ENCODE measurements at regions not wholly inside any gene's neighbourhood (a gene's known extent, or its start where the extent isn't known, plus 50 kb on each side); places are given as distances from the start of the nearest gene placed in this dataset.
"Not testable (repeated sequence)": the region's sequence is repeated elsewhere in the genome, so short reads cannot be mapped to it uniquely, and the experiment has no call there.

GRCh38 chr15:45866616-45867015 is 231.8 kb downstream of the SQOR start:
- no peak for DNase-seq

- DNase-seq: no peak
These were observed 232.5 kb downstream of the SQOR start for GRCh38 chr15:45867281-45867680.

GRCh38 chr15:45868109-45868691 is 233.4 kb downstream of the SQOR start:
- peak in 1 of 58 donors; percentile 4 for DNase-seq

- DNase-seq: no peak
These were observed 234.3 kb downstream of the SQOR start for GRCh38 chr15:45869034-45869668.

- DNase-seq: no peak
These were observed 236.5 kb downstream of the SQOR start for GRCh38 chr15:45871121-45871855.

GRCh38 chr15:45873781-45874180 is 239.0 kb downstream of the SQOR start:
- DNase-seq: no peak

GRCh38 chr15:45874566-45874965 is 239.7 kb downstream of the SQOR start:
- not testable (repeated sequence) for DNase-seq

GRCh38 chr15:45884289-45884688 is 249.5 kb downstream of the SQOR start:
- no peak for DNase-seq

GRCh38 chr15:45884755-45885445 is 250.1 kb downstream of the SQOR start:
- no peak for DNase-seq

GRCh38 chr15:45885801-45886200 is 251.0 kb downstream of the SQOR start:
- no peak for DNase-seq

GRCh38 chr15:45891766-45892165 is 256.9 kb downstream of the SQOR start:
- peak in 25 of 58 donors; percentile 1 to 62 (median 10) for DNase-seq

- peak in 3 of 58 donors; percentile 2 to 28 (median 25) for DNase-seq
These were observed 257.4 kb downstream of the SQOR start for GRCh38 chr15:45892182-45892581.

- DNase-seq: no peak
These were observed 268.5 kb downstream of the SQOR start for GRCh38 chr15:45903283-45903682.

- no peak for DNase-seq
These were observed 269.2 kb downstream of the SQOR start for GRCh38 chr15:45904019-45904418.

- DNase-seq: no peak
These were observed 271.4 kb downstream of the SQOR start for GRCh38 chr15:45906230-45906629.

- no peak for DNase-seq
These were observed 275.8 kb downstream of the SQOR start for GRCh38 chr15:45910671-45911070.

- DNase-seq: no peak
These were observed 278.6 kb downstream of the SQOR start for GRCh38 chr15:45913451-45913850.

GRCh38 chr15:45914425-45914824 is 279.6 kb downstream of the SQOR start:
- no peak for DNase-seq

GRCh38 chr15:45918839-45919238 is 284.0 kb downstream of the SQOR start:
- DNase-seq: no peak

- no peak for DNase-seq
These were observed 285.0 kb downstream of the SQOR start for GRCh38 chr15:45919806-45920205.

- peak in 2 of 58 donors; percentile 1 to 8 for DNase-seq
These were observed 286.5 kb downstream of the SQOR start for GRCh38 chr15:45921376-45921775.

GRCh38 chr15:45921978-45922377 is 287.1 kb downstream of the SQOR start:
- DNase-seq: no peak

All from anterior cingulate cortex (tissue), 58 donors.